Mammary epithelial cell (primary cell): ENCODE measurements at regions not wholly inside any gene's neighbourhood (a gene's known extent, or its start where the extent isn't known, plus 50 kb on each side); places are given as distances from the start of the nearest gene placed in this dataset.

Source experiments
- CTCF ChIP-seq, 2 donors: IDR thresholded peaks in 1 of 2; conservative IDR thresholded peaks in 1 of 2; 2 replicates each; pipeline ENCODE4 v1.5.1; 2011 to 2012; ENCODE audit warnings: inconsistent platforms in 2 of 2, low read length in 2 of 2, mild to moderate bottlenecking in 2 of 2, control low read depth in 1 of 2, low read depth in 1 of 2; ENCODE audit not compliant: insufficient read depth in 1 of 2; ENCODE audit errors: extremely low read depth in 1 of 2
- EZH2 ChIP-seq: IDR thresholded peaks from 2 replicates; pipeline ENCODE4 v1.6.1; 2012; ENCODE audit warnings: low read length, inconsistent platforms, borderline replicate concordance

GRCh38 chr18:8980496-8980895, 122.0 kb upstream of the NDUFV2 start:
- TF ChIP-seq CTCF (conservative IDR thresholded peaks at IDR 0.05 in 1 of 2, IDR thresholded peaks at IDR 0.05 in 1 of 2; ENCODE audit: extremely low read depth in 1 of 2, insufficient read depth in 1 of 2, low read depth in 1 of 2, low read length in 2 of 2) (no peak), EZH2 (no peak)
